Stimulated activated CD4-positive, alpha-beta T cell treated with anti-CD3 and anti-CD28 coated beads, Interleukin-15, amount 100 ng/mL, for 48 hours (primary cell): ENCODE measurements at regions not wholly inside any gene's neighbourhood (a gene's known extent, or its start where the extent isn't known, plus 50 kb on each side); places are given as distances from the start of the nearest gene placed in this dataset.
A peak's percentile ranks its signal among the peaks of the same experiment; 100 is the strongest.
"Not testable (repeated sequence)": the region's sequence is repeated elsewhere in the genome, so short reads cannot be mapped to it uniquely, and the experiment has no call there.

Experiments
- DNase-seq, 2 donors: peaks; one replicate each; pipeline ENCODE4 v3.0.0-alpha.2; 2020; ENCODE audit warnings: low read depth in 2 of 2

DNA sequence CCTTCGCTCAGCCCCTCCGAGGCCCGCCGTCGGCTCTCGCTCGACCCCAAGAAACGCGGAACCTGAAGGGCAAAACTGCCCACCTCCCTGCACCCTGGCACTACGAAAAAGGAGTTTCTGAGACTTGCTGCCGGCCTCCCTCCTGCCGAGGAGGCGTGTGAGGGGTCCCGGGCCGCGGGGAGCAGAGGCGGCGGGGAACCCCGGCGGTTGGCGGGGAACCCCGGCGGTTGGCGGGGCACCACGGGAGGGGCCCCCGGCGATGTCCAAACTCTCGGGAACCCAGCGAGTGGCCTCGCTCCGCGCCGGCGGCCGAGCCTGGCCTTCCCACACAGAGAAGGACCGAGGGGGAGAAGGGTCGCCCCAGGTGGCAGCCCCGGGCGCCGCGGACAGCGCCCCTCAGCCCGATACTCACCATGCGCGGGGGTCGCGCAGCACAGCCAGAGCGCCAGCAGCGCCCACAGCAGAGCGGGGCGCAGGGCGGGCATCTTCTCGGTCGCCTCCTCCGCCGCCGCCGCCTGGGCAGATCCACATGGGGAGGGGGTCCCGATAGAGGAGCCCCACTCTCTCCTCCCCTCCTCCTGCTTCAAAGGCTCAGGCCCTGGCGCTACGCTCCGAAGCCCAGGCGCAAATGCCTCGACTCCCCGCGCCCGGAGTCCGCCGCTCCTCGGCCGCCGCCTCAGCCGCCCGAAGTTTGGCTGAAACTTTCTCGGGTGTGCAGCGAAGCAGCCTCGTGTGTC, 69.4 kb upstream of the NUDT4B start:
- DNase-seq = peak in 1 of 2 donors; percentile 13

DNA sequence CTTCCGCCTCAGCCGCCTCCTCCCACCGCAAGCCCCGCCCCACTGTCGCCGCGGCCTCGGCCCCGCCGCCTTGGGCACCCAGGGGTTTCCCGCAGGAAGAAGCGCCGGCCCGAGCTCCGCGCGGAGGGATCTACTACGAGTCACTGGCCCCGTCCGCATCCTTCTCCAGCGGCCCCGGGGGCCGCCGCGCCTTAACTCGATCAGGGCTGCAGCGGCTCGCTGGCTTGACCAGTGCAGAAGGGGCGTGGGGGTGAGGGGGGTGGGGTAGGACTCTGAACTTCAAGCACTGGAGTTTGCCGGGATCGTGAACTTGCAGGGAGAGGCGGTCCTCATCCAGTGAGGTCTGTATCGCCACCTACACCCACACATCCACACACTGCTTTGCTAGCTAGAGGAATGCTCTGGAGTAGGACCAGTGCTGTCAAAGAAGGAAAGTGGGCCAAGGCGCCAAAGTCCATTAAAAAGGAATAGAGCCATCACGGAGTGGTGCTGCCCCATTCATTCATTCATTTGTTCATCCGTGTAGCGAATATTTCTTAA, 68.7 kb upstream of the NUDT4B start:
- DNase-seq = not testable (repeated sequence)

- DNase-seq = not testable (repeated sequence)
These were observed 61.8 kb upstream of the NUDT4B start for GRCh38 chr1:148686735-148687134.

GRCh38 chr1:148687376-148687775, 61.2 kb upstream of the NUDT4B start:
- not testable (repeated sequence) for DNase-seq
